CD4-positive, alpha-beta T cell treated with Interleukin-15 for 4 hours (primary cell): ENCODE measurements at regions not wholly inside any gene's neighbourhood (a gene's known extent, or its start where the extent isn't known, plus 50 kb on each side); places are given as distances from the start of the nearest gene placed in this dataset.
A peak's percentile ranks its signal among the peaks of the same experiment; 100 is the strongest.

ENCODE experiments used
- DNase-seq: peaks from one replicate; pipeline ENCODE4 v3.0.0-alpha.2; 2020; ENCODE audit warnings: low spot score

- DNase-seq, result no peak
These were observed 219.7 kb upstream of the RPL38 start for GRCh38 chr17:73983621-73984400.

GRCh38 chr17:73984941-73985340 is 218.5 kb upstream of the RPL38 start:
- no peak for DNase-seq

GRCh38 chr17:73985466-73986015 is 217.9 kb upstream of the RPL38 start:
- no peak for DNase-seq

GRCh38 chr17:73986641-73987177 is 216.8 kb upstream of the RPL38 start:
- no peak for DNase-seq

- no peak for DNase-seq
These were observed 216.1 kb upstream of the RPL38 start for GRCh38 chr17:73987395-73987794.

GRCh38 chr17:73987845-73988509 is 215.5 kb upstream of the RPL38 start:
- DNase-seq, result no peak

GRCh38 chr17:73989671-73990070 is 213.8 kb upstream of the RPL38 start:
- DNase-seq, result no peak

- DNase-seq, result no peak
These were observed 213.2 kb upstream of the RPL38 start for GRCh38 chr17:73990290-73990689.

GRCh38 chr17:73991260-73991659 is 212.2 kb upstream of the RPL38 start:
- DNase-seq, result no peak

- no peak for DNase-seq
These were observed 208.5 kb upstream of the RPL38 start for GRCh38 chr17:73994946-73995345.

- DNase-seq, result no peak
These were observed 206.4 kb upstream of the RPL38 start for GRCh38 chr17:73997059-73997458.

GRCh38 chr17:73998249-73998648 is 205.2 kb upstream of the RPL38 start:
- DNase-seq, result no peak

- peak; percentile 39 for DNase-seq
These were observed 204.5 kb upstream of the RPL38 start for GRCh38 chr17:73998653-73999645.

GRCh38 chr17:74001145-74001544 is 202.3 kb upstream of the RPL38 start:
- DNase-seq, result no peak

GRCh38 chr17:74002241-74002640 is 201.2 kb upstream of the RPL38 start:
- DNase-seq, result no peak

GRCh38 chr17:74004056-74004455 is 199.4 kb upstream of the RPL38 start:
- DNase-seq, result no peak

GRCh38 chr17:74005790-74006189 is 197.7 kb upstream of the RPL38 start:
- no peak for DNase-seq

- no peak for DNase-seq
These were observed 197.1 kb upstream of the RPL38 start for GRCh38 chr17:74006371-74006770.

- DNase-seq, result no peak
These were observed 195.3 kb upstream of the RPL38 start for GRCh38 chr17:74008196-74008595.

- no peak for DNase-seq
These were observed 194.3 kb upstream of the RPL38 start for GRCh38 chr17:74009056-74009625.

GRCh38 chr17:74010903-74011302 is 192.6 kb upstream of the RPL38 start:
- no peak for DNase-seq

- DNase-seq, result no peak
These were observed 191.5 kb upstream of the RPL38 start for GRCh38 chr17:74011966-74012365.
